ENCODE measurements at regions not wholly inside any gene's neighbourhood (a gene's known extent, or its start where the extent isn't known, plus 50 kb on each side); places are given as distances from the start of the nearest gene placed in this dataset.
"Not testable (repeated sequence)": the region's sequence is repeated elsewhere in the genome, so short reads cannot be mapped to it uniquely, and the experiment has no call there.

DNA sequence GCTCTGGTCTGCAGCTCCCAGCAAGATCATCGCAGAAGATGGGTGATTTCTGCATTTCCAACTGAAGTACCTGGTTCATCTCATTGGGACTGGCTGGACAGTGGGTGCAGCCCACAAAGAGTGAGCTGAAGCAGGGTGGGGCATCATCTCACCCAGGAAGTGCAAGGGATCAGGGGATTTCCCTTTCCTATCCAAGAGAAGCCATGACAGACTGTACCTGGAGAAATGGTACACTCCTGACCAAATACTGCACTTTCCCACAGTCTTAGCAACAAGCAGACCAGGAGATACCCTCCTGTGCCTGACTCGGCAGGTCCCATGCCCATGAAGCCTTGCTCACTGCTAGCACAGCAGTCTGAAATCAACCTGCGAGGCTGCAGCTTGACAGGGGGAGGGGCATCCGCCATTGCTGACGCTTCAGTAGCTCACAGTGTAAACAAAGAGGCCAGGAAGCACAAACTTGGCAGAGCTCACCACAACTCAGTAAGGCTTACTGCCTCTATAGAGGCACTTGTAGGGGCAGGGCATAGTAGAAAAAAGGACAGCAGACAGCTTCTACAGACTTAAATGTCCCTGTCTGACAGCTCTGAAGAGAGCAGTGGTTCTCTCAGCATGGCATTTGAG is 60.5 kb downstream of the AREG start:
- DNase-seq (ENCODE audit: low spot score in 2 of 2); intact Hi-C loops (cut with DNase I; ENCODE audit: low total_unique reads); H3K4me3 ChIP-seq (ENCODE audit: low read depth, poor library complexity, severe bottlenecking): not testable (repeated sequence)
- 51 to 74% methylated on average over 5 of the region's 5 CpGs for WGBS, 2 donors

DNA sequence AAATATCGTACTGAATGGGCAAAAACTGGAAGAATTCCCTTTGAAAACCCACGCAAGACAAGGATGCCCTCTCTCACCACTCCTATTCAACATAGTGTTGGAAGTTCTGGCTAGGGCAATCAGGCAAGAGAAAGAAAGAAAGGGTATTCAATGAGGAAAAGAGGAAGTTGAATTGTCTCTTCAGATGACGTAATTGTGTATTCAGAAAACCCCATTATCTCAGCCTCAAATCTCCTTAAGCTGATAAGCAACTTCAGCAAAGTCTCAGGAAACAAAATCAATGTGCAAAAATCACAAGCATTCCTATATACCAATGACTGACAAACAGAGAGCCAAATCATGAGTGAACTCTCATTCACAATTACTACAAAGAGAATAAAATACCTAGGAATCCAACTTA is 64.4 kb downstream of the AREG start:
- intact Hi-C loops (cut with DNase I; ENCODE audit: low total_unique reads); DNase-seq (ENCODE audit: low spot score in 2 of 2); H3K4me3 ChIP-seq (ENCODE audit: low read depth, poor library complexity, severe bottlenecking): not testable (repeated sequence)
- WGBS, 2 donors: 53 to 70% methylated on average over 3 of the region's 3 CpGs

DNA sequence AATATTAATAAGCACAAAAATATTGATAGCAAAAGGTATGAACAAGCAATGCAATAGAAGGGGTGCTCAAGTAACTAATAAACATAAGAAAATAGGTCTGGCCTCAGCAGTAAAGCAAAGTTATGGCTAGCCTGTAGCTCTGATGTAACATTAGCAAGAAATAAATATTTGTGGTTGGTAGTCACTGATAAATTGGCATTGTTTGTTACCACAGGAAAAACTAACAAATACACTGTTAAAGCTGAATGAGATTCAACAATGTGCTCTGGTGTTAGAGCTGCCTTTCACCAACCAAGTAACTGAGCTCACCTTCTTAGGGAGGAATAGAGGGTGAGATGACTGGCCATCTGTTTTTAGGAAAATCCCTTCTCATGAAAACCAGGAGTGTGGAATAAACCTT is 71.4 kb downstream of the AREG start:
- TF ChIP-seq POLR2A (IDR thresholded peaks at IDR 0.05): no peak
- TF ChIP-seq, protein P1, sequence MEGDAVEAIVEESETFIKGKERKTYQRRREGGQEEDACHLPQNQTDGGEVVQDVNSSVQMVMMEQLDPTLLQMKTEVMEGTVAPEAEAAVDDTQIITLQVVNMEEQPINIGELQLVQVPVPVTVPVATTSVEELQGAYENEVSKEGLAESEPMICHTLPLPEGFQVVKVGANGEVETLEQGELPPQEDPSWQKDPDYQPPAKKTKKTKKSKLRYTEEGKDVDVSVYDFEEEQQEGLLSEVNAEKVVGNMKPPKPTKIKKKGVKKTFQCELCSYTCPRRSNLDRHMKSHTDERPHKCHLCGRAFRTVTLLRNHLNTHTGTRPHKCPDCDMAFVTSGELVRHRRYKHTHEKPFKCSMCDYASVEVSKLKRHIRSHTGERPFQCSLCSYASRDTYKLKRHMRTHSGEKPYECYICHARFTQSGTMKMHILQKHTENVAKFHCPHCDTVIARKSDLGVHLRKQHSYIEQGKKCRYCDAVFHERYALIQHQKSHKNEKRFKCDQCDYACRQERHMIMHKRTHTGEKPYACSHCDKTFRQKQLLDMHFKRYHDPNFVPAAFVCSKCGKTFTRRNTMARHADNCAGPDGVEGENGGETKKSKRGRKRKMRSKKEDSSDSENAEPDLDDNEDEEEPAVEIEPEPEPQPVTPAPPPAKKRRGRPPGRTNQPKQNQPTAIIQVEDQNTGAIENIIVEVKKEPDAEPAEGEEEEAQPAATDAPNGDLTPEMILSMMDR (IDR thresholded peaks at IDR 0.05): no peak
- DNase-seq (ENCODE audit: low spot score in 2 of 2): no peak
- H3K4me3 ChIP-seq (ENCODE audit: low read depth, poor library complexity, severe bottlenecking): no peak overlapping the region
- intact Hi-C loops (cut with DNase I; ENCODE audit: low total_unique reads): no loop called here

DNA sequence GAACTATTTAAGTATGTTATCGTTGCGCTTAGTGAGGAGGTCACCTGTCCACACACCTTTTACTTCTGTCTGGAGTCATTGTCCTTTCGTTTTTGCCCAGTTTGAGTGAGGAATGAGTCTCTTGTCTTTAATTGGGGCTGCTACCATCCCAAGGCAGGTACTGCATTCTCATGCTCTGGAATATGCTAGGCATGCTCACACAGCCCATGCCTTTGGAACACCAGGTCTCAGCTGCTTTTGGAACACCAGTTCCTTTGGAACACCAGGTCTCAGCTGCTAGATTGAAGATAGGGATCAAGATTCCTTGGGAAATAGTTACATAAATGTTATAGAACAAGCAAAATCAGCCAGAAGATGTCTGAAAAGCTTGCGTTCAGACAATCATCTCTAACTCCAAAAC is 73.1 kb downstream of the AREG start:
- H3K4me3 ChIP-seq (ENCODE audit: low read depth, poor library complexity, severe bottlenecking): no peak overlapping the region
- 87 to 88% methylated on average over 4 of the region's 4 CpGs for WGBS, 2 donors
- intact Hi-C loops (cut with DNase I; ENCODE audit: low total_unique reads): no loop called here
- TF ChIP-seq, protein P1 (IDR thresholded peaks at IDR 0.05): no peak
- TF ChIP-seq POLR2A (IDR thresholded peaks at IDR 0.05): no peak
- no peak for DNase-seq (ENCODE audit: low spot score in 2 of 2)

DNA sequence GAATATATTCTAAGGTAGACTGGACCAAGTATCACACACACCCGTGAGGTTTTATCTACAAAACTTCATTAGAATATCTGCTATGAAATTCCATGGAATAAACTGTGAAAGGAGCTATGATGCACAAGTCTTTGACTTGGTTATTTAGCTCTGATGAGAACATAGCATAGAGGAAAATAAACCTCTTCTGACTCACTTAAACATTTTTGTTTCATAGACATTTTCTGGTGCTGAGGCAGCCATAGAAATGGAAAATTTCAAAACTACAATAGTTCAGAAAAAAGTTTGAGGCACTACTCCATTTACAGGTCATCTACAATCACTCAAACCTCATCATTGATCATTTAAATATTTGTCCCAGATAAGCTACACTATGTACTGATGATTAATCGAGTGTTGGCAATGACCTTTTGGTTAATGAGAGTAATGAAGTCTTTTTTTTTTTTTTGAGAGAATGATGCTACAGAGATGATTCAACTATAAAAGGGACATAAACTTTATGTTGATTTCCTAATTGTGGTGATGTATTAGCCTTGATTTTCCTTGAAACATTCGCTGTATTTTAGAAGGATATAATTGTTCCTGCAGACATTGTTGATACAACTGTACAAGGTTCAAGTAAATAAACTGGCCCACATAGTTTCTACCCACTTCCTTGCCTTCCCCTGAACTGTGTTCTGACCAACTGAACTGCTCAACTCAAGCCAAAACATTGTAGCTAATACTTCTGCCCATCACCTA is 77.5 kb downstream of the AREG start:
- TF ChIP-seq, protein P1 (IDR thresholded peaks at IDR 0.05): no peak
- no peak for TF ChIP-seq POLR2A (IDR thresholded peaks at IDR 0.05)
- DNase-seq (ENCODE audit: low spot score in 2 of 2): no peak
- 77 to 83% methylated on average over 3 of the region's 3 CpGs for WGBS, 2 donors
- intact Hi-C loops (cut with DNase I; ENCODE audit: low total_unique reads): no loop called here
- no peak overlapping the region for H3K4me3 ChIP-seq (ENCODE audit: low read depth, poor library complexity, severe bottlenecking)

DNA sequence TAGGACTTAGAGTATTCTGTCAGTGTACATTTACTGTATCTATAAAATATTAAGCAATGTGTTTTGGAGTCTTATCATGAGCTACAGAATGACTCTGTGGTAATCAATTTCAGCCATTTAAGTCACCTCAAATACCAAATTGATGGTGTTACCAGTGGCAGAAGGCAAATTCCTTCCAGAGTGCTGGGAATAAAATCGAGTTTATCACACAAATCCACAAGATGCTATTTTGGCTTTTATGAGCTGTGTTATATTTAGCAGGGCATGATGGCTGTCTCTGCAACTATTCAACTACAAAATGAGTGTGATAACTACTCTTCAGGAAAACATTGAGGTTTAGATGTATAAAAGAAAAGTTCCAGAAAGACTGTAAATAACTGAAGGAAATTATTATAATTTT is 78.2 kb downstream of the AREG start:
- TF ChIP-seq, protein P1 (IDR thresholded peaks at IDR 0.05): no peak
- no peak for TF ChIP-seq POLR2A (IDR thresholded peaks at IDR 0.05)
- no peak for DNase-seq (ENCODE audit: low spot score in 2 of 2)
- H3K4me3 ChIP-seq (ENCODE audit: low read depth, poor library complexity, severe bottlenecking): no peak overlapping the region
- WGBS, 2 donors: 45 to 52% methylated on average over 1 of the region's 1 CpG
- intact Hi-C loops (cut with DNase I; ENCODE audit: low total_unique reads): no loop called here

DNA sequence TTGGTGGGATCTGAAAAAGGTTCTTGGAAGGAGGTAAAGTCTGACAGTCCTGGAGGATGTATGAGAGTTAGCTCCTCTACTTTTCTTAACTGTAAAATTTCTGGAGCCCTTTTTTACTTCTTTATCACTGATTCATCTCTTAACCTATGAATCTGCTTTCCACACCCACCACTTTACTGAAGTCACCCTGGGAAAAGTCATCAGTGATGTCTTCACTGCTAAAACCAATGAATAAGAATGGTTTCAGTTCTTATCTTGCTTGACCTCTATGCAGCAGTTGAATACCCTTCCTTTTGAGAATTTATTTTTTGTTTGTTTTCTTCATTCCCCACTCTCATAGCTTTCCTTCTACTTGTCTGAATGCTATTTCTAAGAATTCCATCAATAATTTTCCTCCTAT is 80.0 kb downstream of the AREG start:
- H3K4me3 ChIP-seq (ENCODE audit: low read depth, poor library complexity, severe bottlenecking): no peak overlapping the region
- TF ChIP-seq POLR2A (IDR thresholded peaks at IDR 0.05): no peak
- DNase-seq (ENCODE audit: low spot score in 2 of 2): no peak
- intact Hi-C loops (cut with DNase I; ENCODE audit: low total_unique reads): loop anchor here (5.0 kb wide), 1 partner anchor 1043 kb away; the partner anchor contains the start of gene AFM

Measured in lower leg skin (tissue), 4 donors.